ENCODE measurements at regions not wholly inside any gene's neighbourhood (a gene's known extent, or its start where the extent isn't known, plus 50 kb on each side); places are given as distances from the start of the nearest gene placed in this dataset.

- Histone ChIP-seq H3K27ac (no peak overlapping the region), H3K4me1 (no peaks in the 10 kb centered on the region), H3K36me3 (no peaks in the 10 kb centered on the region), H3K4me3 (no peak overlapping the region), H3K9me3 (no peaks in the 10 kb centered on the region), H3K27me3 (no peaks in the 10 kb centered on the region)
- no peak for DNase-seq
- intact Hi-C loops (cut with DNase I; ENCODE audit: low total_unique reads) = no loop called here
- TF ChIP-seq CTCF (IDR thresholded peaks at IDR 0.05) = no peak
- TF ChIP-seq POLR2A (IDR thresholded peaks at IDR 0.05) = no peak
Measured at GRCh38 chr7:47036909-47037308, 545.0 kb downstream of the TNS3 start.

GRCh38 chr7:47035522-47035921, 546.4 kb downstream of the TNS3 start:
- Histone ChIP-seq H3K36me3 (no peaks in the 10 kb centered on the region), H3K27me3 (no peaks in the 10 kb centered on the region), H3K27ac (peak overlapping the region in 1 of 2 donors; percentile 5), H3K4me1 (no peaks in the 10 kb centered on the region), H3K9me3 (no peaks in the 10 kb centered on the region), H3K4me3 (no peak overlapping the region)
- DNase-seq = no peak
- intact Hi-C loops (cut with DNase I; ENCODE audit: low total_unique reads) = no loop called here
- no peak for TF ChIP-seq CTCF (IDR thresholded peaks at IDR 0.05)
- no peak for TF ChIP-seq POLR2A (IDR thresholded peaks at IDR 0.05)

- Histone ChIP-seq H3K27me3 (no peaks in the 10 kb centered on the region), H3K9me3 (no peaks in the 10 kb centered on the region), H3K27ac (no peak overlapping the region), H3K4me3 (no peak overlapping the region), H3K4me1 (no peaks in the 10 kb centered on the region), H3K36me3 (no peaks in the 10 kb centered on the region)
- DNase-seq = no peak
- intact Hi-C loops (cut with DNase I; ENCODE audit: low total_unique reads) = no loop called here
- TF ChIP-seq CTCF (IDR thresholded peaks at IDR 0.05) = no peak
- TF ChIP-seq POLR2A (IDR thresholded peaks at IDR 0.05) = no peak
Measured at GRCh38 chr7:47034180-47034579, 547.7 kb downstream of the TNS3 start.

- DNase-seq = no peak
- H3K36me3 ChIP-seq = no peaks in the 10 kb centered on the region
- no peaks in the 10 kb centered on the region for H3K27me3 ChIP-seq
- H3K9me3 ChIP-seq = no peaks in the 10 kb centered on the region
- peaks cover 0 to 8% of the 10 kb centered on the region in 2 donors for H3K4me1 ChIP-seq
- TF ChIP-seq POLR2A (IDR thresholded peaks at IDR 0.05) = no peak
- TF ChIP-seq CTCF (IDR thresholded peaks at IDR 0.05) = no peak
- H3K27ac ChIP-seq = peak overlapping the region; percentile 64 to 68
- intact Hi-C loops (cut with DNase I; ENCODE audit: low total_unique reads) = no loop called here
- no peak overlapping the region for H3K4me3 ChIP-seq
Measured at GRCh38 chr7:47032536-47032908, 549.4 kb downstream of the TNS3 start.

- Histone ChIP-seq H3K4me1 (peaks cover 0 to 8% of the 10 kb centered on the region in 2 donors), H3K4me3 (no peak overlapping the region), H3K27me3 (no peaks in the 10 kb centered on the region), H3K27ac (peak overlapping the region; percentile 64 to 68), H3K9me3 (no peaks in the 10 kb centered on the region), H3K36me3 (no peaks in the 10 kb centered on the region)
- no peak for TF ChIP-seq CTCF (IDR thresholded peaks at IDR 0.05)
- TF ChIP-seq POLR2A (IDR thresholded peaks at IDR 0.05) = peak in 1 of 2 donors; percentile 13
- peak; percentile 29 to 74 for DNase-seq
- intact Hi-C loops (cut with DNase I; ENCODE audit: low total_unique reads) = no loop called here
Measured at GRCh38 chr7:47031786-47032535, 550.0 kb downstream of the TNS3 start.
